GM23338 (cell line): ENCODE measurements at regions not wholly inside any gene's neighbourhood (a gene's known extent, or its start where the extent isn't known, plus 50 kb on each side); places are given as distances from the start of the nearest gene placed in this dataset.

Source experiments
- ATAC-seq: fragments of 200-7000 bp; cut with Tn5 transposase; 3 replicates; pipeline ENCODE4 v1.9.1; 2020
- DNase-seq: peaks from one replicate; pipeline ENCODE4 v3.0.0-alpha.2; 2015; ENCODE audit warnings: low spot score
- H2AFZ ChIP-seq: fragments of 200-600 bp; sonication (generic); 2 replicates; pipeline ENCODE4 v1.8.0; 2016; ENCODE audit warnings: antibody characterized with exemption, mild to moderate bottlenecking, moderate library complexity
- H3F3A ChIP-seq: fragments of 200-600 bp; sonication (generic); replicated peaks from 2 replicates; pipeline ENCODE4 v1.8.0; 2017; ENCODE audit warnings: antibody characterized with exemption, mixed run types, low read depth
- H3K27ac ChIP-seq: fragments of 200-600 bp; sonication (generic); 2 replicates; pipeline ENCODE4 v1.6.1; 2016; ENCODE audit warnings: low read depth
- H3K27me3 ChIP-seq: fragments of 200-600 bp; sonication (generic); 2 replicates; pipeline ENCODE4 v1.8.0; 2016; ENCODE audit warnings: mild to moderate bottlenecking, mixed run types, moderate library complexity; ENCODE audit not compliant: insufficient read depth
- H3K36me3 ChIP-seq: fragments of 200-600 bp; sonication (generic); 2 replicates; pipeline ENCODE4 v1.8.0; 2016; ENCODE audit warnings: mild to moderate bottlenecking; ENCODE audit not compliant: insufficient read depth
- H3K4me1 ChIP-seq: fragments of 200-600 bp; sonication (generic); 2 replicates; pipeline ENCODE4 v1.8.0; 2016; ENCODE audit warnings: mild to moderate bottlenecking, moderate library complexity; ENCODE audit not compliant: insufficient read depth
- H3K4me2 ChIP-seq: fragments of 200-600 bp; sonication (generic); 2 replicates; pipeline ENCODE4 v1.7.1; 2017; ENCODE audit warnings: mixed run types
- H3K4me3 ChIP-seq: fragments of 200-600 bp; sonication (generic); 2 replicates; pipeline ENCODE4 v1.6.1; 2016; ENCODE audit warnings: mixed run types
- H3K79me2 ChIP-seq: fragments of 200-600 bp; sonication (generic); replicated peaks from 2 replicates; pipeline ENCODE4 v1.8.0; 2017; ENCODE audit warnings: mild to moderate bottlenecking; ENCODE audit not compliant: insufficient read depth
- H3K9me2 ChIP-seq: fragments of 200-600 bp; sonication (generic); 2 replicates; pipeline ENCODE4 v1.8.0; 2017; ENCODE audit not compliant: insufficient read depth
- H4K20me1 ChIP-seq: fragments of 200-600 bp; sonication (generic); replicated peaks from 2 replicates; pipeline ENCODE4 v1.8.0; 2017; ENCODE audit warnings: mild to moderate bottlenecking; ENCODE audit not compliant: insufficient read depth
- H3K27ac Mint-ChIP-seq: 2 replicates; pipeline ENCODE4 v1.8.0; 2020; ENCODE audit warnings: inconsistent platforms, mild to moderate bottlenecking, moderate library complexity, mixed read lengths
- H3K27me3 Mint-ChIP-seq: 3 replicates; pipeline ENCODE4 v1.8.0; 2022; ENCODE audit warnings: low read depth, mild to moderate bottlenecking, moderate library complexity, mixed read lengths, inconsistent platforms; ENCODE audit not compliant: insufficient read depth, poor library complexity
- H3K36me3 Mint-ChIP-seq: 3 replicates; pipeline ENCODE4 v1.8.0; 2021; ENCODE audit warnings: low read depth, mild to moderate bottlenecking, inconsistent platforms, moderate library complexity, mixed read lengths
- H3K4me1 Mint-ChIP-seq: 3 replicates; pipeline ENCODE4 v1.8.0; 2020; ENCODE audit warnings: mild to moderate bottlenecking, inconsistent platforms, mixed read lengths
- H3K4me3 Mint-ChIP-seq: 3 replicates; pipeline ENCODE4 v1.8.0; 2021; ENCODE audit warnings: moderate library complexity, mild to moderate bottlenecking, inconsistent platforms, mixed read lengths
- H3K9me3 Mint-ChIP-seq: 3 replicates; pipeline ENCODE4 v1.8.0; 2020; ENCODE audit warnings: moderate library complexity, mild to moderate bottlenecking, inconsistent platforms, mixed read lengths
- CREB1 ChIP-seq: fragments of 250-450 bp; sonication (Bioruptor Pico); IDR thresholded peaks from 2 replicates; pipeline ENCODE4 v1.5.0; 2020; ENCODE audit warnings: low read depth, mild to moderate bottlenecking, moderate library complexity
- CTCF ChIP-seq, 2 experiments: fragments of 200-600 bp in 1 of 2; sonication (generic) in 1 of 2; conservative IDR thresholded peaks; 2 replicates each; pipeline versions ENCODE4 v1.5.1 to v1.6.1; 2016 to 2017; ENCODE audit warnings: antibody characterized with exemption in 2 of 2, low read depth in 2 of 2, mild to moderate bottlenecking in 2 of 2, moderate library complexity in 1 of 2
- ETS1 ChIP-seq: IDR thresholded peaks from 2 replicates; pipeline ENCODE4 v1.6.1; 2016; ENCODE audit warnings: antibody characterized with exemption
- EZH2 ChIP-seq: fragments of 200-600 bp; sonication (generic); IDR thresholded peaks from one replicate; pipeline ENCODE4 v1.8.0; 2017; ENCODE audit warnings: antibody characterized with exemption, mild to moderate bottlenecking, low read depth; ENCODE audit not compliant: unreplicated experiment
- EZH2phosphoT487 ChIP-seq: fragments of 200-600 bp; sonication (generic); IDR thresholded peaks from one replicate; pipeline ENCODE4 v1.8.1; 2018; ENCODE audit warnings: antibody characterized with exemption; ENCODE audit not compliant: unreplicated experiment
- JUNB ChIP-seq: IDR thresholded peaks from one replicate; pipeline ENCODE4 v1.6.1; 2016; ENCODE audit warnings: antibody characterized with exemption; ENCODE audit not compliant: unreplicated experiment
- NANOG ChIP-seq: IDR thresholded peaks from 2 replicates; pipeline ENCODE4 v1.6.1; 2016; ENCODE audit warnings: antibody characterized with exemption, borderline replicate concordance
- POLR2AphosphoS5 ChIP-seq: IDR thresholded peaks from 2 replicates; pipeline ENCODE4 v1.6.1; 2016; ENCODE audit warnings: antibody characterized with exemption, low read depth
- REST ChIP-seq: IDR thresholded peaks from one replicate; pipeline ENCODE4 v1.6.1; 2018; ENCODE audit warnings: antibody characterized with exemption; ENCODE audit not compliant: unreplicated experiment
- STAT1 ChIP-seq: IDR thresholded peaks from one replicate; pipeline ENCODE4 v1.6.1; 2016; ENCODE audit warnings: antibody characterized with exemption; ENCODE audit not compliant: unreplicated experiment
- ZNF114 ChIP-seq: fragments of 250-450 bp; sonication (Bioruptor Pico); IDR thresholded peaks from 2 replicates; pipeline ENCODE4 v1.5.0; 2020; ENCODE audit warnings: mild to moderate bottlenecking, moderate library complexity
- ZNF331 ChIP-seq: fragments of 250-450 bp; sonication (Bioruptor Pico); IDR thresholded peaks from 2 replicates; pipeline ENCODE4 v1.5.0; 2020; ENCODE audit warnings: low read depth, mild to moderate bottlenecking, moderate library complexity
- ZNF462 ChIP-seq: fragments of 250-450 bp; sonication (Bioruptor Pico); IDR thresholded peaks from 2 replicates; pipeline ENCODE4 v1.5.0; 2020; ENCODE audit warnings: mild to moderate bottlenecking, moderate library complexity

GRCh38 chr15:69843276-69843899 lies 254.3 kb downstream of the TLE3 start:
- Histone ChIP-seq H2AFZ (no peak overlapping the region), H3K9me2 (no peaks in the 10 kb centered on the region), H3K36me3 (no peaks in the 10 kb centered on the region), H3K27me3 (no peaks in the 10 kb centered on the region), H3F3A (no peaks in the 10 kb centered on the region), H3K79me2 (no peaks in the 10 kb centered on the region), H3K4me2 (no peak overlapping the region), H3K4me1 (no peaks in the 10 kb centered on the region), H4K20me1 (no peaks in the 10 kb centered on the region), H3K4me3 (no peak overlapping the region), H3K27ac (no peak overlapping the region)
- Mint-ChIP-seq H3K4me1 (peaks cover 3% of the 10 kb centered on the region; the same call in 2 of the 3 replicates), H3K4me3 (no peak overlapping the region), H3K36me3 (no peaks in the 10 kb centered on the region), H3K27me3 (peaks cover 6% of the 10 kb centered on the region), H3K27ac (no peak overlapping the region), H3K9me3 (no peaks in the 10 kb centered on the region)
- ATAC-seq (no peak), DNase-seq (no peak)
- TF ChIP-seq EZH2phosphoT487: no peak
- no peak for TF ChIP-seq ETS1
- TF ChIP-seq REST: no peak
- no peak for TF ChIP-seq JUNB
- TF ChIP-seq EZH2: no peak
- no peak for TF ChIP-seq CTCF (conservative IDR thresholded peaks at IDR 0.05; ENCODE audit: low read depth in 2 of 2)
- TF ChIP-seq ZNF114 (CRISPR knock-in tag): no peak
- TF ChIP-seq STAT1: no peak
- TF ChIP-seq POLR2AphosphoS5: no peak
- no peak for TF ChIP-seq NANOG
- no peak for TF ChIP-seq CREB1 (CRISPR knock-in tag)
- no peak for TF ChIP-seq ZNF331
- TF ChIP-seq ZNF462 (CRISPR knock-in tag): no peak
